Duodenal mucosa (tissue), 2 donors: ENCODE measurements at regions not wholly inside any gene's neighbourhood (a gene's known extent, or its start where the extent isn't known, plus 50 kb on each side); places are given as distances from the start of the nearest gene placed in this dataset.

Experiments used
- H3K27ac ChIP-seq: one replicate; pipeline ENCODE4 v1.7.0; 2013; ENCODE audit warnings: low read depth, low read length
- H3K27me3 ChIP-seq, 2 donors: one replicate each; pipeline ENCODE4 v1.7.0; 2013; ENCODE audit warnings: low read length in 2 of 2, control low read depth in 1 of 2; ENCODE audit not compliant: insufficient read depth in 2 of 2, control insufficient read depth in 1 of 2
- H3K36me3 ChIP-seq, 2 donors: one replicate each; pipeline ENCODE4 v1.7.0; 2013; ENCODE audit warnings: low read length in 2 of 2, control low read depth in 1 of 2; ENCODE audit not compliant: insufficient read depth in 2 of 2, control insufficient read depth in 1 of 2
- H3K4me1 ChIP-seq, 2 donors: one replicate each; pipeline ENCODE4 v1.7.0; 2013; ENCODE audit warnings: low read length in 2 of 2, control low read depth in 1 of 2; ENCODE audit not compliant: insufficient read depth in 2 of 2, control insufficient read depth in 1 of 2
- H3K4me3 ChIP-seq, 2 donors: one replicate each; pipeline ENCODE4 v1.7.0; 2013; ENCODE audit warnings: low read length in 2 of 2, low read depth in 1 of 2
- H3K9ac ChIP-seq, 2 donors: one replicate each; pipeline ENCODE4 v1.7.0; 2013; ENCODE audit warnings: low read length in 2 of 2, low read depth in 1 of 2
- H3K9me3 ChIP-seq, 2 donors: one replicate each; pipeline ENCODE4 v1.7.0; 2013; ENCODE audit warnings: low read length in 2 of 2, control low read depth in 1 of 2; ENCODE audit not compliant: control insufficient read depth in 1 of 2

DNA sequence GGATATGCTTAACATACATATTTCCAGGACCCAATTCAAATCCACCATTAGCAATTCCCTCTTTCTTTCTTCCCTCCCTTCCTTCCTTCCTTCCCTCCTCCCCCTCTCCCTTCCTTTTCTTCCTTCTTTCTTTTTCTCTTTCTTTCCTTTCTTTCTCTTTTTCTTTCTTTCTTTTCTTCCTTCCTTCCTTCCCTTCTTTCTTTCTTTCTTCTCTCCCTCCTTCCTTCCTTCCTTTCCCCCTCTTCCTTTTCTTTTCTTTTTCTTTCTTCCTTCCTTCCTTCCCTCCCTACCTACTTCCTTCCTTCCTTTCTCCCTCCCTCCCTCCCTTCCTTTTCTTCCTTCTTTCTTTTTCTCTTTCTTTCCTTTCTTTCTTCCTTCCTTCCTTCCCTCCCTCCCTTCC lies 332.0 kb downstream of the TMEM161B start:
- H3K27me3 ChIP-seq, result no peaks in the 10 kb centered on the region
- no peaks in the 10 kb centered on the region for H3K9me3 ChIP-seq
- H3K27ac ChIP-seq, result no peak overlapping the region
- no peak overlapping the region for H3K4me3 ChIP-seq
- no peak overlapping the region for H3K9ac ChIP-seq
- H3K36me3 ChIP-seq, result no peaks in the 10 kb centered on the region
- no peaks in the 10 kb centered on the region for H3K4me1 ChIP-seq

DNA sequence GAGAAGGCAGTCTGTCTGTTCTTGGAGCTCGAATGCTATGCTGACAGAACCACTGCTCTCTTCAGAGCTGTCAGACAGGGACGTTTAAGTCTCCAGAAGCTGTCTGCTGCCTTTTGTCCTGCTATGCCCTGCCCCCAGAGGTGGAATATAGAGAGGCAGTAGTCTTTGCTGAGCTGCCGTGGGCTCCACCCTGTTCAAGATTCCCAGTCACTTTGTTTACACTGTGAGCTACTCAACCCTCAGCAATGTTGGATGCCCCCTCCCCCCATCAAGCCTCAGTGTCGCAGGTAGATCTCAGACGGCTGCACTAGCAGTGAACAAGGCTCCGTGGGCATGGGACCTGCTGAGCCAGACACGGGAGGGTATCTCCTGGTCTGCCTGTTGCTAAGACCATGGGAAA lies 344.2 kb downstream of the TMEM161B start:
- H3K9ac ChIP-seq, result no peak overlapping the region
- H3K4me1 ChIP-seq, result no peaks in the 10 kb centered on the region
- no peaks in the 10 kb centered on the region for H3K36me3 ChIP-seq
- no peaks in the 10 kb centered on the region for H3K9me3 ChIP-seq
- H3K27ac ChIP-seq, result no peak overlapping the region
- no peak overlapping the region for H3K4me3 ChIP-seq
- no peaks in the 10 kb centered on the region for H3K27me3 ChIP-seq

DNA sequence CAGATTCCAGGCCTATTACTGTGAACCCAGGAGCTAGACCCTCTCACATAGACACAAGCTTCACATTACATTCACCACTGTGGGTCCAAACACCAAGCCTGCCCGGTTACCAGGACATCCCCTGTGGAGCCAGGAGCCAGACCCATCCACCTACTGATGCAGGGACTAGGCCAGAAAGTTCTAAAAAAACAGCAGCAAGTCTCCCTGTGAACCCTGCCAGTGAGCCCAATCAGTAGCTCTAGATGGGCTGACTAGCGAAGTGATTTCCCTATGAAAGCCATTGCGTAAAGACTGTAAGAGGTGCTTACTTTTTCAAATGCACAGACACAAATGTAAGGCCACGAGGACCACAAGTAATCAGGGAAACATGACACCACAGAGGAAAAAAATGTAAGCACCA lies 352.3 kb downstream of the TMEM161B start:
- no peaks in the 10 kb centered on the region for H3K36me3 ChIP-seq
- no peaks in the 10 kb centered on the region for H3K9me3 ChIP-seq
- no peak overlapping the region for H3K27ac ChIP-seq
- H3K9ac ChIP-seq, result no peak overlapping the region
- no peaks in the 10 kb centered on the region for H3K27me3 ChIP-seq
- no peak overlapping the region for H3K4me3 ChIP-seq
- H3K4me1 ChIP-seq, result no peaks in the 10 kb centered on the region

DNA sequence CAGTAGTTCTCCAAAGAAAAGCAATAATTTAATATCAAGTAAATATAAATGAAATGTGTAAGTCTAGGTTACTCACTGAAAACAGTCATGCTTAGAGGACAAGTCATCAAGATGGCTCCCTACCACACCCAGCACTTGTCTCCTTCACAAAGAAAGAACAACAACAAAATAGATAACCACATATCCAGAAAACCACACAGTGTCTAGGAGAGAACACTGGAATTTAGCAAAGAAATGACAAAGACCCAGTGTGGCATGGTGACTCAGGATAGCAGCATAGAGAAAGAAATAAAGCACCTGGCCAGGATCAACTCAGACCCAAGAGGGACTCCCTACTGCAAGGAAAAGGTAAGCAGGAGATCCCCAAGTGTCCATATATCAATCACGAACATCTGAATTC lies 356.2 kb downstream of the TMEM161B start:
- no peak overlapping the region for H3K27ac ChIP-seq
- no peaks in the 10 kb centered on the region for H3K9me3 ChIP-seq
- no peak overlapping the region for H3K4me3 ChIP-seq
- H3K4me1 ChIP-seq, result no peaks in the 10 kb centered on the region
- H3K9ac ChIP-seq, result no peak overlapping the region
- no peaks in the 10 kb centered on the region for H3K27me3 ChIP-seq
- H3K36me3 ChIP-seq, result no peaks in the 10 kb centered on the region

DNA sequence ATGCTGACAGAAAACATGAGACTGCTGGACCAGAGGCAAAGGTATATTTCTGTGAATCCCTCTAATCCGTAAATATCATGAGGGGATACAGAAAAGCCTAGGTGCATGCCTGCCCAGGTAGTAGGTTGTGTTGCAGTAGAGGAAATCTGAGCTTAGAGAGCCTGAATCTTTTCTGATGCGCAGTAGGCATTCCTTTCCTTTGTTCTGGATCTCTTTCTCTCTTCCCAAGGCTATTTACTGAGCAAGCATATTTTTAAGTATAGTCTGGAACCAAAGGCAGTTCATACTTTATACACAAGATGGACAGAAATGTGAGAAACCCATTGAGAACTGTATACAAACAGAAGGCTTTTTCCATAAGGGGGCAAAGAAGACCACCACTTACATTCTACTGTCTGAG lies 359.3 kb downstream of the TMEM161B start:
- Histone ChIP-seq H3K9ac (no peak overlapping the region), H3K4me1 (no peaks in the 10 kb centered on the region), H3K27me3 (no peaks in the 10 kb centered on the region), H3K4me3 (no peak overlapping the region), H3K9me3 (no peaks in the 10 kb centered on the region), H3K27ac (no peak overlapping the region), H3K36me3 (no peaks in the 10 kb centered on the region)

DNA sequence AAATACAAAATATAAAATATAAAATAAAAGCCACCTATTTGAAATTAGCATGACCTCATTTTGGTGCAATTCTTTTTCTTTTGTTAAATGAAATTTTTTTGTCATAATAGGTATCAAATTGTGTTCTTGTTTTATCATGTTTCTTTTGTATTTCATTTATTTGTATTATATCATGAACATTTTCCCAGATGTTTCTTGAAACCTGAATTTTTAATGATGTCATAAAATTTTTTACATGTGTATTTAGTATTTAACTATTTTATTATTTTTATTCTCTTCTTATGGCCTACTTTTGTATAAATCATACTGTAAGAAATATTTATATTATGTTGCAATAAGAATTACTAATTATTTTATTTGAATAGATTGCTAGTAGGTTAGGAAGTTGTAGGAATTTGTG lies 361.7 kb downstream of the TMEM161B start:
- Histone ChIP-seq H3K4me1 (no peaks in the 10 kb centered on the region), H3K9me3 (no peaks in the 10 kb centered on the region), H3K36me3 (no peaks in the 10 kb centered on the region), H3K9ac (no peak overlapping the region), H3K4me3 (no peak overlapping the region), H3K27ac (no peak overlapping the region), H3K27me3 (no peaks in the 10 kb centered on the region)

DNA sequence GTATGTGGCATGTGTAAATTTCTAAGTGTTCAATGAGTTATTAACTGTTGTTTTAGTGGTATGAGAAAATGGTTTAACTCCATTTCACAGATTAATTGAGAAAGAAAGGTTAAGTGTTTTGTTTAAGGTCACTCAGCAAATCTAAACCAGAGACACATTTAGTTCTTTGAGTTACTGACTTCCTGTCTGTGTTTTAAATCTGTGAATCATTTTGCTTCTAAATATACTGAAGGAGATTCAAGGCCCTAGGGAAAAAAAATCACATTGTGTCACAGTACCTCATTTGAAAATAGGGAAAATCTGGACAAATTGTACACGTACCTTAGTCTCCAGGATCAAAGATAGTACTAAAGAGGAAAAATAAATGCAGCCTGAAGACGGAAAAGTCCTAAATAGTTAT lies 368.2 kb downstream of the TMEM161B start:
- H3K36me3 ChIP-seq, result no peaks in the 10 kb centered on the region
- no peak overlapping the region for H3K4me3 ChIP-seq
- no peak overlapping the region for H3K27ac ChIP-seq
- no peaks in the 10 kb centered on the region for H3K4me1 ChIP-seq
- no peaks in the 10 kb centered on the region for H3K9me3 ChIP-seq
- no peaks in the 10 kb centered on the region for H3K27me3 ChIP-seq
- no peak overlapping the region for H3K9ac ChIP-seq

DNA sequence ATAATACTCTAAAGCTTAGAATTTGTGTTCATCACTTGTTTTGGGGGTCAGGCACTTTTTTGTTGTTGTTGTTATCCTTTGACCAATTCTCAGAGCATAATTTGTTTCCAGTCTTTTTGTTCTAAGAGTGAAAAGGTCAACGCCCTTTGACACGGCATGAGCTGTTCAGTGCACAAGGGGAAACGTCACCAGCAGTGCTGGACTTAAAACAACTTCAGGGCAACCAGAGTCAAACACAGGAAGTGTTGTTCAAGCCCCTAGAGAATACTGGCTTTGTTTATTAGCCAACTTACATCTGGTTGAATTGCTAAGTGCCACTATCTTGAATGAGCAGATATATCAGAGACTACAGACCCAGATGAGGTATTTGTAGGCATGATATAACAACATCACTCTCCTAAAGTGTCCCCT lies 368.9 kb downstream of the TMEM161B start:
- no peak overlapping the region for H3K27ac ChIP-seq
- no peaks in the 10 kb centered on the region for H3K27me3 ChIP-seq
- no peak overlapping the region for H3K4me3 ChIP-seq
- H3K4me1 ChIP-seq, result no peaks in the 10 kb centered on the region
- H3K9me3 ChIP-seq, result no peaks in the 10 kb centered on the region
- no peaks in the 10 kb centered on the region for H3K36me3 ChIP-seq
- H3K9ac ChIP-seq, result no peak overlapping the region

DNA sequence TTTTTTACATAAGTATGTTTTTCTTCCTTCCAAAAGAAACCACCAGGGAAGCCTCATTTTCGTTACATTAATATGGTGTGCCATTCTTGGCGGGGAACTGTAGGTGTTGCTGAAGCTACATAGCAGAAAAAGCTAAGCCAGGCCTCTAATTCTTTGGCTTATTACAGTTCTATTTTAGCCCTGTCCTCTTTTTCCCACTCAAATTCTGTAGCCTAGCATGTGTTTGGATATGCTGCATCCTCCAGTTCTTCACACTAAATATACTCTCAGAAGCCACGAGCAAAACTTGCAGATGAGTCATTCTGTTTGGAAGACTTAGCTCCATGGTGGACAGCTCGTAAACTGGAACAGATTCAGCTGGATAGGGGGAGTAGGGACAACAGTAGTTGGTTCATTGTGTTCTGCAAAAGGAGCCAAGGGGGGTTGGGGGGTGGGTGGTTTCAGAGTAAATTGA lies 369.4 kb downstream of the TMEM161B start:
- no peak overlapping the region for H3K4me3 ChIP-seq
- H3K27ac ChIP-seq, result no peak overlapping the region
- no peaks in the 10 kb centered on the region for H3K4me1 ChIP-seq
- H3K9me3 ChIP-seq, result no peaks in the 10 kb centered on the region
- no peaks in the 10 kb centered on the region for H3K36me3 ChIP-seq
- no peaks in the 10 kb centered on the region for H3K27me3 ChIP-seq
- H3K9ac ChIP-seq, result no peak overlapping the region

DNA sequence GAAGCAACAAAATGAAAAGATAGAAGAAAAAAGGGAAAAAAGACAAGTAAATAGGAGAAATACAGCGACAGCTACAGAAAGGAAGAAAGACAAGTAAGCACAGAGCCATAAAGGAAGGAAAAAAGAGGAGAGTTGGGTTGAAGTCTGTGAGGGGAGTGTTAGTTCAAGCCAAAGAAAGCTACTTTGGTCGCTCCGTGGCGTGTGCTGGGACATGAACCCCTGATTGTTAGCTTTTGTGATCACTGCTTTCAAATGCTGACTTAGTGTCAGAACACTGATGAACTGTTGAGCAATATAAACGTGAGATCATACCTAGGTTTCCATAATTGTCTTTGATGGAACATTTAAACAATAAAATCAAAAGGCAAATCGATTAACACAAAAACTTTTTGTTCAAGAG lies 370.1 kb downstream of the TMEM161B start:
- H3K36me3 ChIP-seq, result no peaks in the 10 kb centered on the region
- H3K27ac ChIP-seq, result no peak overlapping the region
- no peaks in the 10 kb centered on the region for H3K4me1 ChIP-seq
- no peak overlapping the region for H3K4me3 ChIP-seq
- no peaks in the 10 kb centered on the region for H3K27me3 ChIP-seq
- H3K9ac ChIP-seq, result no peak overlapping the region
- no peaks in the 10 kb centered on the region for H3K9me3 ChIP-seq

DNA sequence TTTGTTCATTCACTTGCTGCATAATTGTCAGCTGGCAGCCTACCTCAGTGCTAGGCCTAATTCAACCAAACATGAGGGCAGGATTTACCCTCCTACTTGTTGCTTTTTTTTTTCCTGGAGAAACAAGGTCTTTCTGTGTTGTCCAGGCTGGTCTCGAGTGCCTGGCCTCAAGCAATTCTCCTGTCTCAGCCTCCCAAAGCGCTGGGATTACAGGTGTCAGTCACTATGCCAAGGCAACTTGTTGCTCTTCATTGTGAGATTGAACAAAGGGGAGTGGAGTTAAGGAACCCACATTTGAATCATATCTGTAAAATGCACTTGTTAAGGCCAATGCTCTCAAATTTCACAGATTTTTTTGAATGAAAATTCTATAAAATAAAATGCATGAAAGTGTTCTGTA lies 380.5 kb downstream of the TMEM161B start:
- no peak overlapping the region for H3K27ac ChIP-seq
- H3K4me3 ChIP-seq, result no peak overlapping the region
- H3K9ac ChIP-seq, result no peak overlapping the region
- no peaks in the 10 kb centered on the region for H3K36me3 ChIP-seq
- H3K9me3 ChIP-seq, result no peaks in the 10 kb centered on the region
- H3K27me3 ChIP-seq, result no peaks in the 10 kb centered on the region
- H3K4me1 ChIP-seq, result no peaks in the 10 kb centered on the region
